Non-pigmented ciliary epithelial cell (primary cell): ENCODE measurements at regions not wholly inside any gene's neighbourhood (a gene's known extent, or its start where the extent isn't known, plus 50 kb on each side); places are given as distances from the start of the nearest gene placed in this dataset.
A peak's percentile ranks its signal among the peaks of the same experiment; 100 is the strongest.
"Not testable (repeated sequence)": the region's sequence is repeated elsewhere in the genome, so short reads cannot be mapped to it uniquely, and the experiment has no call there.

Experiments
- DNase-seq: peaks from one replicate; pipeline ENCODE4 v3.0.0-alpha.2; 2010; ENCODE audit warnings: low read depth

GRCh38 chr2:39487398-39488250, 50.5 kb upstream of the MAP4K3 start:
- no peak for DNase-seq

- DNase-seq = peak; percentile 85
Measured at GRCh38 chr2:39488450-39488849, 51.4 kb upstream of the MAP4K3 start.

GRCh38 chr2:39490586-39490985, 53.5 kb upstream of the MAP4K3 start:
- DNase-seq = no peak

DNA sequence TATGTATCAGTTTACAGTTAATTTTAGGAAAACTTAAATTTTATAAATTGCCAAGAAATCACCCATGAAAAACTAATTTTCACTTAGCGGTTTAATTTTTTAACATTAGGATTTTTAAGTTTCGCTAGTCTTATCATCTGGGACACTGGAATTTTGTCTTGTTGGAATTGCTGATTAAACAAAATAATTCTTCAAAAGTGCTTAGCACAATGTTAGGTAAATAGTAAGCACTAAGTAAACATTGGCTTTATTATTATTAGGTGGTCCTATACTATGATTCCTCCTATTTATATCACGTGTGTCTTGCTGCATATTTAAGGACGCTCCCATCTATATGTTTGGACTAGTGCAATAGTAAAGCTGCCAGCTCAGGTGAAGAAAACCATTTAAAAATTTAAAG, 54.6 kb upstream of the MAP4K3 start:
- no peak for DNase-seq

- peak; percentile 96 for DNase-seq
Measured at GRCh38 chr2:39492095-39492590, 55.1 kb upstream of the MAP4K3 start.

- DNase-seq = no peak
Measured at GRCh38 chr2:39492716-39493115, 55.6 kb upstream of the MAP4K3 start.

- peak; percentile 97 for DNase-seq
Measured at GRCh38 chr2:39494784-39495251, 57.7 kb upstream of the MAP4K3 start.

DNA sequence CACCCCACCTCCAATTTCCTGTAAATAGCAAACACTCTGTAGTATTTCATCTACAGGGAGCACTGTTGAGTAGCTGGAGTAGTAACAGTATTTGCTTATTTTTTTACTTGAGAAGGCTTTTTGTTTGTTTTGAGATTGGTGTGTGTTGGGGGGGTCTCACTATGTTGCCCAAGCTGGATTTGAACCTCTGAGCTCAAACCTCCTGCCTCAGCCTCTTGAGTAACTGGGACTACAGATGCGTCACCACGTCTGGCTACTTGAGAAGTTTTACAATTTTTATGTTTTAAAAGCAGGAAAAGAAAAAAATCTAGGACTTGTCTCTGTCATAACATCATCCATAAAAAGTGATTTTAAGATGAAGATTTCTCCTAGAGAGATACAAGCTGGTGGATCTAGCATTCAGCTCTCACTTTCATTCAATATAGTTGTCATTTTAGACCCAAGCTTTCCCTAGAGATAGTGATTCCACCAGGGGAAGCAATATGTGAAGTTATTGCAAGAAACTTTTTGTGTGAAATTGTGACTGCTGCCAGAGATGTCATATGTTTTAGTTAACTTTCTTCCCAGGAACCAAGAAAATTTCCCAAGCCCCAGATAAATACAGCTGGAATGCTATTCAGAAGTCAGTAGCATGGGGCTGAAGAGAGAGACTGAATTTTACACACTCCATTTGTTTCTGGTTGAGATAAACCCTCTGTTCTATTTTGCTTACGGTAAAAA, 60.2 kb upstream of the MAP4K3 start:
- no peak for DNase-seq

DNA sequence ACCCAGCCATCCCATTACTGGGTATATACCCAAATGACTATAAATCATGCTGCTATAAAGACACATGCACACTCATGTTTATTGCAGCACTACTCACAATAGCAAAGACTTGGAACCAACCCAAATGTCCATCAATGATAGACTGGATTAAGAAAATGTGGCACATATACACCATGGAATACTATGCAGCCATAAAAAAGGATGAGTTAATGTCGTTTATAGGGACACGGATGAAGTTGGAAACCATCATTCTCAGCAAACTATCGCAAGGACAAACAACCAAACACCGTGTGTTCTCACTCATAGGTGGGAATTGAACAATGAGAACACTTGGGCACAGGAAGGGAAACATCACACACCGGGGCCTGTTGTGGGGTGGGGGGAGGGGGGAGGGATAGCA, 61.1 kb upstream of the MAP4K3 start:
- not testable (repeated sequence) for DNase-seq

DNA sequence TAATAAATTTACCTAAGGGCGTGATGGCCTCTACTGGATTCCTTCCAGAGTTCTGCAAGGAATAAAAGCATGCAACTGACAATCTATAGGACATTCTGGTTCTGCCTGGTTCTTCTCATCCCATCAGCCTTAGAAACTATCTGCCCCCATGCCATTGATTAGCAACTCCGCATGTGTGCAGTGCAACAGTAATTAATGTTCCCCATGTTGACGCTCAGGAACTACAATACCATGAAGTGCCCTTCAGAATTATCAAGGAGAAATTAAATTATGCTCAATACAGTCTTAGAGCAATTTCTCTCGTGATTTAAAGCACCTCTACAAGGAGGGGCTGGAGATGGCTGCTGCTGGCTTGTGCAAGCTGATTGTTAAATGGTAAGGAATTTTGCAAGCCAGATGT, 61.7 kb upstream of the MAP4K3 start:
- no peak for DNase-seq

- DNase-seq = no peak
Measured at GRCh38 chr2:39499336-39499735, 62.3 kb upstream of the MAP4K3 start.

- DNase-seq = no peak
Measured at GRCh38 chr2:39501412-39501811, 64.3 kb upstream of the MAP4K3 start.

DNA sequence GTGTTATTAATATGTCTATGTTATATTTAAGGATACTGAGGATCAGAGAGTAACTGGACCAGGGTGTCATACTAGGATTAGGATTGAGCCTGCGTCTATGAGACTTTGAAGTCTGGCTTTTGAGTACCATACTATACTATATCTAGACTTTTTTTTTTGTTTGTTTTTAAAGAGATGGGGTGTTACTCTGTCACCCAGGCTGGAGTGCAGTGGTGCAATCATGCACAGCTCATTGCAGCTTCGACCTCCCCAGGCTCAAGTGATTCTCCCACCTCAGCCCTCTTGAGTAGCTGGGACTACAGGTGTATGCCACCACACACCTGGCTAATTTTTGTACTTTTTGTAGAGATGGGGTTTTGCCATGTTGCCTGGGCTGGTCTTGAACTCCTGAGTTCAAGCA, 66.2 kb upstream of the MAP4K3 start:
- no peak for DNase-seq

DNA sequence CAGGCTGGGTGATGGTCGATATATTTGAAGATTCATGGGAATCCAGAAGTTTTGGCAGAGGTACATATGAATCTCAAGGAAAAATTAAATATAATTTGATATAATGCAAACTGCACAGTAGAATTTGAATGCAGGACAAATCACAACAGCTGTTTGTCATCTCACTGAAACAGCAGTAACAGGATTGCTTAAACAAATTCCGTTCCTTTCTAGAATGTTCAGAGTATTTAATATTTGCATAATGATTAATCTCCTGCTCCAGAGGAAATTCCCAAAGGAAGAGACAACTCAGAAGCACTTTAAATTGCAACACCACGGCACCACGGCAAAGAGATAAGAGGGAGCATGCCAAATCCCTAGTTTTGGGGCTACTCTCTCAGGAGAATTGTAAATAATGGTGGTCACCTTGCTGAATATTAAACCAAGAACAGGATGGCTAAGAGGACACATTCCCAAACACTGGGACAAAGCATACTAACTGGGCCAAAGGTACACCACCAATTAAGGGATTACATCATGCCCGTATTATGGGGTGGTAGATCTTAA, 67.8 kb upstream of the MAP4K3 start:
- no peak for DNase-seq

DNA sequence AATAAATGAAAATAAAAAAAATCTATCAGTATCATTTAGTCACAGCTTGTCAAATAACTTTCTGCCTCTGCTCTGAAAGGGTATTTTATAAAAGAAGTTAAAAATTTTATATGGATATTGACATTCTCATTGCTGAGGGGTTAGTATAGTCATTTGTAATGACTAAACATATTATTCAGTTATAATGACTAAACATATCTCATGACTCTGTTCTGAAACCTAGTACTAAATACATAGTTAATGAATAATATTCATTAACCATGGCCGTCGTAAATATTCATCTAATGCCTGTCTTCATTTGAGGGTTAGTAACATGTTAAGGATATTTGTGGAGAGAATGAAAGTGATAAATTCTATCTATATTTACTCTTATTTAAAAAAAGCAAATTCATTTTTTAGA, 69.1 kb upstream of the MAP4K3 start:
- no peak for DNase-seq

GRCh38 chr2:39508198-39508597, 71.1 kb upstream of the MAP4K3 start:
- no peak for DNase-seq

GRCh38 chr2:39510140-39510539, 73.1 kb upstream of the MAP4K3 start:
- no peak for DNase-seq

- DNase-seq = no peak
Measured at GRCh38 chr2:39511219-39511604, 74.1 kb upstream of the MAP4K3 start.

DNA sequence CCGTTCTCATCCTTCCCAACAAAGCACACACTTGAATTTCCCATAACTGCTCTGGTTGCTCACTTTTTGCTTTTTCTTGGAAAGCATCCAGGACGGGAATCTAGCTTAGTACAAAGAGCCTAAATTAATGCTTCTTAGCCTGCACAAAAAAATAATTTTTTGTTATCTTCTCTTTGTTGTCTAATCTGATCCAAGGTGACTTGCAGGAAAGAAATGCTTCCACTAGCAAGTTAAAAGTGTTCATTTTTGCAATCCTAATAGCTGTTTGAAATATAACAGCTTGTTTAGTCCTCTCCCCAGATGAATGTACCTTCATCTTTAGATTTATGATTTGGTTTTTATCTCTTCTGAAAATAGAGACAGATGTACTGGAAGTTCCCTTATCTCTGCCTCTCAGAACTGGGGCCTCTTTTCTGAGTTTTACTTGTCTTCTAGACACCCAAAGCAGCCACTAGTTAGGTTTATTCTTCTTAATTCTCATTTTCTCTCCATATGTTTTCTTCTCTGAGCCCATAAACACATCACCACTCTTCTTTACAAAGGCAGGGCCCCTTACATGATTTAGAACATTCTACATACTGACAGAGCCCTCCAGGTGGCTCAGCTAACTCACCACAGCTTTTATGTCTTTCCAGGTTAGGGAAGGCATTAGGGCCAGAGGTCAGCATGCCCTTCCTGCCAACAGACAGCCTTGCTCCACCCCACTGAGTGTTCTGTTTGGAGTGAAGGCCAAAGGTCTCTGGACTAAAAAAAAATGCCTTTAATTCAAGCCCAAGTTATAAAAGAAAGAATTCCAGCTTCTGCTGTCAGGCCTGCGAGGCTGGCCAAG, 74.7 kb upstream of the MAP4K3 start:
- no peak for DNase-seq

DNA sequence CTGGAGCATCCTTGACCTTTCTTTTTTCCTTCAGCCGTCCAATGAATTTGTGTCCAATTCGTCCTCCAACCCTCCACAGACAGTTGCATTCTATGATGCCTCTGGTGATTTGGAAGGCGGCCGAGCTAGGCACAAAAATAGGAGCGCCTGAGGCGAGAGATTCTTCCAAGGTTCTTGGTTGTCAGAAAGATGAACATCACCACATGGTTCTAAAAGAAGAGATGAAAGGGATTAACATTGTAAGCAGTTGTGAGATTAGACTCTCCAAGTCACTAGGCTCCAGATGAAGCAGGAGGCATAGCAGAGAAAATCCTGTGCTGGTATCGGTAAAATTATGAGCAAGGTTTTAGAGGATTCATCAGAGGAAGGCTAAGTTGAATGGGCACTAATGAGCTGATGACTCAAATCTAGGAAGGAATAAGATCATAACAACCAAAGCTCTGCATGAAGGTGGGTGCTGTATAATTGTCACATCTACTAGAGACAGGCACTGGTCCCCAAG, 75.4 kb upstream of the MAP4K3 start:
- no peak for DNase-seq

DNA sequence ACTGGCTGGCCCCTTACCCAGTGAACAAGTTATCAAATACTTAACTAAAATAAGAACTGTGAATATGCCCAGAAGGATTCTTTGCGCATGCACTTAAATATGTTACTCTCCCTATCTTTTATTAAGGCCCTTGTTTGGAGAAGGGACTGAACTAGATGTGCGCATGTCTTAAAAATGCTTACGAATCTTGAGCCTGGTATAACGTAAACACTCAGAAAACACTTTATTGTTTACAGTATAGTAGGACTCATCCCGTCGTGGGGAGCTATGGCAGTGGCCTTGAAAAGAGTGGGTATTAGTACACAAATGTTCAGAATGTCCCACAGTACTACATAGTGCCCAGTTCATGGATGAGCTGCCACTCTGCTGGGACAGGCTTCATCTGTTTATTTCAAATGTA, 75.9 kb upstream of the MAP4K3 start:
- no peak for DNase-seq

GRCh38 chr2:39513641-39514094, 76.6 kb upstream of the MAP4K3 start:
- peak; percentile 94 for DNase-seq
